NOMO-1 treated with DMSO at 0.1 percent for 48 hours (cell line): ENCODE measurements at regions not wholly inside any gene's neighbourhood (a gene's known extent, or its start where the extent isn't known, plus 50 kb on each side); places are given as distances from the start of the nearest gene placed in this dataset.

Experiments used
- DNase-seq: peaks from one replicate; lab custom pipeline; 2025; ENCODE audit not compliant: unreplicated experiment; lab: John Stamatoyannopoulos, UW

DNA sequence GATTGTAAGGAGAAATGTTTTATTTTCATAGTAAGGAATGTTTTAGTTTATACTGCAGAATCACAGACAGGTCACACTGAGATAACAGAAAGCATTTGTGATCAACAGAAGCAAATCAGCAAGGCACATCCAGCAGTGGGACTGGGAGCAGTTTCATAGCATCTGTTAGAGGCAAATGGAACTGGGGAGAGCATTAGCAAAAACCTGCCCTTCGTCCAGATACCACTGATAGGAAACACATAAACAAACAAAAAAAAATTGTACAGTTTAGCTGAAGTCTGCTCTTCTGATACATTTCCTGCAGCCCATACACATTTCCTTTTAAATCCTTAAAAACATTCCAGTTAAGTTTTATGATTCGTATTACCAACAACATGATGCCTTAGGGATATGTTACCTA lies 374.3 kb downstream of the PCDH7 start:
- DNase-seq = no peak

DNA sequence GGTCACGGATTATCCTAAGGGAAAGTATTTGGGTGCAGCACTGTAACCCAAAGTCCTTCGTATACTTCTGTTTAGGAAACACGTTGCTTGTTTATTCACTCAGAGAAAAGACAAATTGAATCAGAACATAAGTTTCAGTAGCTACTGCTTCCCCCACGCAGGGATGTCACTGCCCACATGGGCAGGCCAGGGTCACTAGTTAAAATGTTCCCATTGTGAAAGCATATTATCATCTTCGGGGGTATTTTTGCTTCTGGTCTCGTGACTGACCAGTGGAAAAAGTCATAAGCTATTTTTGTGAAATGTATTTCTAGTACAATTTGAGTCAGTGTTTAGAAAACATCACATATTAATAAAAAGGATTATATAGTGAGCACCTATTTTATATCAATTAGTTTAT lies 377.8 kb downstream of the PCDH7 start:
- no peak for DNase-seq

DNA sequence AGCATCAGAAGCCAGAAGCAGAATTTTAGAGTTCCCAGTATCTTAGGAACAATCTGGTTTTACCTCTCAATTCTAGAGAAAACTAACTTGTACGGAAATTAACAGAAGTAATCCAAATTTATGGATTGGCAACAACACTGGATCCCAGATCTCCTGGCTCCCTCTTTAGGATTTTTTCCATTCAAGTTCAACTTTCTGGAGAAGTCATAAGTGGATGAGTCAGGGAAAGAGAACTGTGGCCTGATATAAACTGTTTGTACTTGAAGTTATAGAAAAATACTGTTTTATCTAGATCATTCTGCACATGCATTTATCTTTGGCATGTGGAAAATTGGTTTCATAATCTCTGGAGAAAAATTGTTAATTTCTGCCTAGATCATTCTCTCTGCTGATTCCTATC lies 380.4 kb downstream of the PCDH7 start:
- DNase-seq = no peak

DNA sequence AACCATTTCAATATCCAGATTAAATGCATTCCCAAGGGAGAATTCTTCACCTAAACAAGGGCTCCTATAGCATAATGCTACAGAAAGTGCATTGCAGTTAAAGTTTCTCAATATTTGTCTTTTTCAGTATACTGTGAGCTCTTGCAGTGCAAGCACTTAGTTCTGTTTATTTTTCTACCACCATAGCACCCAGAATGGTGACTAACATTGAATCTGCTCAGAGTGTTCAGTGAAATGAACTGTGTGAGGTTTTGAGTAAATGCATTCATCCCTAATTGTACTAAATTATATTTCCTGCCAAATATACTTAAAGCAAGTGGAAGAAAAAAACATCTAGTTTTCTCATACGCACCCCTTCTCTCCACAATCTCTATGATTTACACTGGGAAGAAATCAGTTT lies 383.9 kb downstream of the PCDH7 start:
- DNase-seq = no peak

DNA sequence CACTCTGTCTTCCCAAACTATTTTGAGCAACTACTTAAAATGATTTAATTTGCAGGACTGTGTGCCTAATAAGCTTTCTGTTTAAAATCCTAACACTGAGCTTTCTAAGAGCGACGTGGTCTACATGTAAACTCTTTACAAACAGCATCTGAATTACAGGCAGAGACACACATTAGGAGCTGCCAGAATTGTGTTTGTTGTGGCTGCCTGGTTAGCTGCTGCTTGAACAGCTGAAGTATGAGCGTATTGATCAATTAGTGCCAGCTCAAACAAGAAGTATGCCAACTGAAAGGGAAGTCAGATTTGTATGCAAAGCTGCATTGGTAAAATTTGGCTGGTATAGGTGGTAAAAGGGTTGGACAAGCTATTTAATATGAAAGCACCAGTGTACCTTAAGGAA lies 384.4 kb downstream of the PCDH7 start:
- no peak for DNase-seq

DNA sequence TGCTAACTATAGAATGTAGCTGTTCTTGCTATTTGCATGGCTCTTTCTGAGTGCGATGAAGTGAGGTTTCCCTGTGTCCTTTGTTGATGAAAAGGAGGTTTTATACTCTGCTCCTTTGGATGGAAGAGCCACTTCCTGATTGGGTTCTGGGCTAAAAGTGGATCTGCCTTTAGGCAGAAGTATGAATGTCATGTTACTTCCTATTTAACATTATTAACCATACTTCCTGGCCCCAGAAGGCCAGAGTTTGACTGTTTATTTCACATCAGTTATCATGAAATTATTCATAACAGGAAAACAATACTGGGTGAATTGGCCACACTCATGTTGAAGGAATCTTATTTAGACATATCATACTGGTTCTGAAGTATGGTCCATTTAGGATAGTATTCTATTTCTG lies 386.2 kb downstream of the PCDH7 start:
- DNase-seq = no peak

DNA sequence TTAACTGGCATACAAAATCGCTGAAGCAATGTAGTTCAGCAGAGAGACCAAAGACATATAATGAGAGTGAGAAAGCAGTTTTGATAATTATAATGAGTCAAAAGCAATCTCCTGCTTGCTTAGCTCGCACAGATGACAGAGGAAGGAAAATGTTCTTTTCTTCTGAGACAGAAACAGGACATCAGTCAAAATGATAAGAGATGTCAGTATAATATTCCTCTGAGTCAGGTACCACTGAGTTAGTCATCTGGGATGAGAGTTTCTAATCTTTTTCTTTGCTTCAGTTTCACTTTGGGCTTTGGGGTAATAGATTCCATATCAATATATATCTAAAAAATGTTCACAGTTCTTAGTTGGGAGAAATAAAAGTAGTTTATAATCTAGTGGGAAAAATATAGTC lies 387.2 kb downstream of the PCDH7 start:
- DNase-seq = no peak

DNA sequence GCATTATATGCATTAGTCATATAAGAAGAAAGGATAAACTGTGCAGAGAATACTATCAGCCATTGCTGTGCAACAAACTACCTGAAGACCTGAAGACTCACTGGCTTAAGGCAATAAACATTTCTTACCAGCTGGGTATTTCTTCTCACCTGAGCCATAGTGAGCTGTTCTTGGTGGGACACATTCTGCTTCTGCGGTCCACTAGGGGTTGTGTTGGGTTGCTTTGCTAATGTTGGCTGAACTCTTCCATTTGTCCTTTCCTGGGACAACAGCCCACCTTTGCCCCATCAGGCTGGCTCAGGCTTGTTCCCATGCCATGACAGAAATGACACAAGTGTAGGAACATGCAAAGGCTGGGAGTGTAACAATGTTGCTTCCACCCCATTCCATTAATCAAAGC lies 388.6 kb downstream of the PCDH7 start:
- no peak for DNase-seq

DNA sequence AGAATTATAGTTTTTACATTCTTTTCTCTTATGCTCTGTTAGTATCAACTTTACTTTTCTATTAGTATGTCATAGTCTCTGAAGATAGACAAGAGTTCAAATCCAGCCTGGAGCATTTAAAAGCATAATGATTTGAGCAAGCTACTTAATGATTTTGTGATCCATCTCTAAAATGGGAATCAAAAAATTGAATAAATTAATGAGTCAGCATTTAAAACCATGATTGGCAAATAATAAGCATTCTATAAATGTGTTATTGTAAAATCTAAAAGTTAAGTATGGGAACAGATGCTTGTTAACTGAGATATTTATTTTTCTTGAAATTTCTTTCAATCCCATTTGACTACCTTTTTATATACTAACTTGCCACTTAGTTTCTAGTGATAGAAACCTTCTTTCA lies 391.6 kb downstream of the PCDH7 start:
- DNase-seq = no peak

DNA sequence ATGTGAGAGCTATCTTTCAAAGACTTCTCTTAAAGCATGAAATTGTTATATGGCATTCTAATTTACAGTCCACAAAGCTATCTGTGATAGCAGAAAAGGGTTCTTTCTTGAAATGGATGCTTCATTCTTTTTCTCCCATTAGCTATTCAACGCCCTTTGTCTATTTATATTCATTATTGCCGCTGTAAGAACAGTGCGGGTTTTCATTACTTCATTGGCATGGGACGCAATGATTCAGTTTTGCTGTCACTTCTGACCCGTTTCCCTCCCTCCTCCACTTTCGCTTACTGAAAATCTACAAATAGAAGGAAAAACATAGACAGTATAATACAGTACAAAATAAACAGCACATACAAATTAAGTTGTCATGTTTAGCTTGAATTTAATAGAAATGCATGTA lies 394.6 kb downstream of the PCDH7 start:
- DNase-seq = no peak

DNA sequence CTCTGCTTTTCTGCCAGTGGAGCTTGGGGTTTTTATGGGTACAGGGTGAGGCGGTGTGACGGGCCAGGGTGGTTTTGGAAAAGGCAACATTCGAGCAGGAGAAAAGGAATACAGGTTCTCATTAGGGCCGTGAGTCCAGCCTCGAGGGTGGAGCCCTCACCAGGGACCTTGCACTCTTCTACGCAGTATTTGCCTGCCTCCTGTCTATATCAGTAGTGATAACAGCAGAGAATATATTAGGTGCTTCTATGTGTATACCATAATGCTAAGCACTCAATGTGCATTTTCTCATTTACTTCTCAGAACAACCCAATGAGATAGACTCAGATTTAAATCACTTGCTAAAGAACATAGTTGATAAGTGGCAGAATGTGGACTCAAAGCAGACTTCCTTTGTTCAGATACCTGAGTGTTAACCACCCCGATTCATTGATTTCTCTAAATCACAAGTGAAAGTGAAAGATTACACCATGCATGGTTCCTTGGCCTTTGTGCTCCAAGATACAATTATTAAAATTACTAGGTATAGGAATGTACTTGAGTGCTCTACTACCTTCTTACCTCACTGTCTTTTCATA lies 403.9 kb downstream of the PCDH7 start:
- DNase-seq = no peak

DNA sequence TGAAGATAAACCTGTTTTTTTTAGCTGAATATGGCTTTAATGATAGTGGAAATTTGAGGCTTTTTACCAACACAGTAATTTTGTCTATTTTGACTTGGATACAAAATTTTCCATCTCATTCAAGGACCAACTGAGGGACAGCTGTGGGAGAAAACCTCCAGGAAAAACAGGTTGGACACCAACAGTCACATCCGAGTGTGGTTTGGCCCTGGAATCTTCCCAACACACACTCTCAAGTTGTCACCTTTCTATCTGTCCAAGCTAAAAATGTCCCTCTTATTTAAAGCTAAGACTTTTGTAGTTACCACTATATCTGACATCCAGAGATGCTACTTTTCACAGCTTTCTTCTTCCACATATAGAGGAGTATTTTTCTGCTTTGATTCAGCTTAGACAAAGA lies 404.9 kb downstream of the PCDH7 start:
- DNase-seq = no peak

DNA sequence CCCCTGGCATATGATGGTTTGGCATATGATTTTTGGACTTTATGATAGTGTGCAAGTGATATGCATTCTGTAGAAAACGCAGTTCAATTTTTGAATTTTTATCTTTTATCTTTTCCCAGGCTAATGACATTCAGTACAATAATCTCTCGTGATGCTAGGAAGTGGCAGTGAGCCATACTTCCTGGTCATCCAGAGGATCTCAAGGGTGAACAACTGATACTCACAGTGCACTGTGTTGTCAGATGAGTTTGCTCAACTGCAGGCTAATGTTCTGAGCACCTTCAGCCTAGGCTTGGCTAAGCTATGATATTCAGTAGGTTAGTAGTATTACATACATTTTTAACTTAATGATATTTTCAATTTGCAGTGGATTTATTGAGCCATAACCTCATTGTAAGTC lies 405.3 kb downstream of the PCDH7 start:
- DNase-seq = no peak

DNA sequence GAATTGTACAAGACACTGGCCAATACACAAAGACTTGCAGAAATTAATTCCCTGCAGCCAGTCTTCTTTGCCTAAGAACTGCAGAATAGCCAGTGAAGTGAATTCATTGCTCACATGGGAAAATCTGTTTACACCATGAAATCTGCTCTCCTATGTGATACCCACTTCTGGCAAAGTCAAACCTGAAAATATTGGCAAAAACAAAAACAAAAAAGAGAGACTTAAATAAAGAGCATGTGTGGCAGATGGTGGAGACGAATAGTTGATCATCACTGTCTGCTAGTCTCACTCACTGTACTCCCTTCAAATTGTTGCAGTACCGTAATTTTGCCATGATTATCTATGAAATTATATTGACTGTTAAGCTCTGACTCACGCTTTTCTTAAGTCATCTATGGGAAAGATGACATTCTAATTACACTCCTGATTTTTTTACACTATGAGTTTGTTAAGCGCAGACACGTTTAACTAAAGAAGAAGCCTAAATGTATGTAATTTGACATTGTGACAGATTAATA lies 406.8 kb downstream of the PCDH7 start:
- DNase-seq = no peak

DNA sequence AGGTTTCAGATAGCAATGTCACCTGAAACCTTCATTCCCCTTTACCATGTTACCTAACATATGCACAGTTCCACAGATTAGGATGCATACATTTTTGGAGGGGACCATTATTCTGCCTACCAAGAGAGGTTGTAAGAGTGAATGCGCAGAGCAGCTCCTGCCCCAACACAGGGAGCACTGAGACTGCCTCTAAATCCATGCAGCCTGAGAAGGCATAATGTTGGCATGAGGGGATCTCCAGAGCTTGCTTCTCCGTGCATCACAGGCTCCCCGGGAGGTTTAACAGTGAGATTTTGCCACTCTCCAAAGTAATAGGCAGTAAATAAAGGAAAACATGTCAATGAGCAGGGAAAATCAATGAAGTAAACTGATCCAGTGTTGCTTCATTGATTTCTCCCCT lies 410.8 kb downstream of the PCDH7 start:
- no peak for DNase-seq

DNA sequence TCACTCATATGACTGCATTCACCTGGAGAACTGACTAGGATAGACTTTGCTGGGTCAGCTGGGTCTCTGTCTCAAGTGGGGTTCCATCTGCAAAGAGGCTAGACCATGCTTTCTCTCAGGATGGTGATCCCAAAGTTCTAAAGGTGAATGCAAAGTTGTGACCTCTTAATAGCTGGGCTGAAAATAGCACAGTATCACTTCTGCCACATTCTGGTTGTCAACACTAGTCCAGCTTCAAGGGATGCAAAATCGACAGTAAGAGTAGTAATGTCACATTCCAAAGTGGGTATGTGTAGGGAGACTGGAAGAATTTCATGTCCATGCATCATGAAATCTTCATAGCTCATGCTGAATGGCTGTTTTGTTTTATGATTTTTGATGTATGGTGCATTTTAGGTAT lies 414.6 kb downstream of the PCDH7 start:
- no peak for DNase-seq

DNA sequence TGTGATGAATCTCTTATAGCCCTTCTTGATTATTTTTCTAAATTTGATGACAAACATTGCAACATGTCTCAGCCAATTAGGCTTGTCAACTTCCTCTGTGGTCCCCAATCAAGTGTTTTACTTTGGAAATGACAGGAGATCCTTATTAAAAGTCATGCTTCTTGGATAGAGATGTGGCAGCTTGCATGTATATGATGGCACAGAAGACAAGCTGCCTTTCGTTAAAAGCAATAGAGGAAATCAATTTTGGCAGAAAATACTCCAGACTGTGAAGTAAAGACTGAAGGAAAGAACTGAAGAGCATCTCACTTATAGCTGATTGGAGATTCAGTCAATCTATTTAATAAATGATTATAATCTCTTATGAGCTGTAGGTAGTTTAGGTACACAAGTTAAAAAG lies 419.6 kb downstream of the PCDH7 start:
- DNase-seq = no peak

DNA sequence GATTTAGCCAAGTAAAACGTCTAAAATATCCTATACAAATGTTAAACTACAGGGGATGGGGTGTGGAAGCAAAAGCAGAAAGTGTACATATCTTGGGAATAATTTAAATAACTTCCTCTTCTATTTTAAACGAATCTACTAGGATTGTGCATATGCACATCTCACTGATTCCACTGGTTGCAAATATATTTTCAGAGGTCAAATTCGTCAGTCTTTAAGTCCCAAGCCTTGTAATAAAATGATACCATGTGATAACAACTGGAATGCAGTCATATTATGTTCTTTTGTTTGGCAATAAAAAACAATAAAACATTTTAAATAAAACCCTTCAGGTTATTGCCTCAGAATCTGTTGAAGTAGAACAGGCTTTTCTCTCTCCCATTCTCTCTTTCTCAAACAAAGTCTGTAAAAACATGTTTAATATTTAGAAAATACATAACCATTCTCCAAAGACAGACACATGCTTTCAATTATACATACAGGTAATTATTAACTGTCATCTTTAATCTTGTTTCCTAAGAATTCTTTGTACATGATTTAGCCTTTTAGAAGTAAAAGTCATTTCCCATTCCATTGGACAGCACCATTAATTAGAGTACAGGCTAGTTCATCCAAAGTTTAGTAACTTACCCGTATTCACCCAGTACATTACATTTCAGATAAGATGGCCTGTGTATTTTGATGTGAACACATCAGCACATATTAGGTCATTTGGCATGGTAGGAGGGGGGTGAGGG lies 421.1 kb downstream of the PCDH7 start:
- DNase-seq = no peak

DNA sequence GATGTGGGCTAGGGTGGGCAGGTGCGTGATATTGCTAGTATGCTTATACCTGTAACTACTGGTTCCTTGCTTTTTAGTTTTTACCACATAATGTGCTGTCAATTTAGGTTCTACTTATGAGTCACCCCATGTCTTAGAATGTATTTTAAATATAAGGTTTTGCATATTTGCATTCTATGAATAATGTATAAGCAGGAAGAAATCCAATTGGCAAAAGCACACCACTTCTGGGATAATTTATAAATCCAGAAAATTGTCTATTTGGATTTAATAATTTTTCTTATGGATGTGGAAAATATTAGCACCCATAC lies 421.6 kb downstream of the PCDH7 start:
- DNase-seq = no peak

DNA sequence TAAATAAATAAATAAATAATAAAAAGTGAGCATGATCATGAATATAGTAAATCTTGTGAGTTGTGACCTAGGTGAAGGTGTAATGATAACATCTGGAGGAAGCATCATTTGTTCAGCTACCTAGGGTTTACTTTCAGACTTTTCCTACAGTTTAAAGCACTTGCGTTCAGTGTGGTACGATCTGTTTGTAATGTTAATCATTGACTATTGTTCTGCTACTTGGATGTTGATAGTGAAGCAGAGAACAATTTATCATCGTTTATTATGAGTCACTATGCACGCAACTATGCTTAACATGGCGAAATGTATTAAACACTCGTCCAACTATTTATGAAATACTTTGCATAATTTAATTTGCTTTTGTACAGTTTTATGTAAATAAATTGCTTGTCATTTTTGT lies 426.2 kb downstream of the PCDH7 start:
- DNase-seq = no peak

DNA sequence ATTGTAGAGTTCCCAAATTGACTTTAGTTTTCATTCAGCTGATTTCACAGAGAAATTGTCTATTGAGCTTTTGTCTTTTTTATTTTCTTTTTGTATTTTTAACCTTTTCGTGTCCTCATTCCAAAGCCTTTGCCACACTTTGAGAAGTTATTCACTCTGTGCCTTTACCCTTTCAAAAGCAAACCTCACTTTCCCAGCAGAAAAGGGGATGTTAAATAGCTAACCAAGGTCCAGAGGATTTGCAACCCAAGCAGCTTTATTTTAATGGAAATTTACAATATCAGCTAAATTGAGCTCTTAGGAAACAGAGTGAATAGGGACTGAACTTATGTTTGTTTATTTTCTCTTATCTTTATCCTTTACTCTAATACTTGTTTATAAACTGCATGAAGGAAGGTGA lies 428.8 kb downstream of the PCDH7 start:
- no peak for DNase-seq

DNA sequence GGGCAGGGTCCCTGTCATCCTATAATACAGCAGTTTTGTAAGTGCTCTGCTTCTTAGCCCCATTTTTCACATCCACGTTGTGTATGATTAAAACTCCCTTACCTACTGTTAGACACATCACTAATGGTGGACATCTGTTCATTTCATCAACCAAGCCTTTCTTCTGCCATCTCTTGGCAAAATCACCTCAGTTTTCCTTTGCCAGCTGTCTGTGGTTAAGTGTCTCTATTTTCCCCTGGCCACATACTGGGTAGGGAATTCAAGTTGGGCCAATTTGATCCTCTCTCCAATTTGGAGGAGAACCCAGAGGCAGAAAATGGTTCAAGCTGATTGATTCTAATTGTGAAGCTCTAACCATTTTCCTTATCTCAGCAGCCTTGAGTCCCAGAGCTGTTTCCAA lies 436.1 kb downstream of the PCDH7 start:
- no peak for DNase-seq

DNA sequence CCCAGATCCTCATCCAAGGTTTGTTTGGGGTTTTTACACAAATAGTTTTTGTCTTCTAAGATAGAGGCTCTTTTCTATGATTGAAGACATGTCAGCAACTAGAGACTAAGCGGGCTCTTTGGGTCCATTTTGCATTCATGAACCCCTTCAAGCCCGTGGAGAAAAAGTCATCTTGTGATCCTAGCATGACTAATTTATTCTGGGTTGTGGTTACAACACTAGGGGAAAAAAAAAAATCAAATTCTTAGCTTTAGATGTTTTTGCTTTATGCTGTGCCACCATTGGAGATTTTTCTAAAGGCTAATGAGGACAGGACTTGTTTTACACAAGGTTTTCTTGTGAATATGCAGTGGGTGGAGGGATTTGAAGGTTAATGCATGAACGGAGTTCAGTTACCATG lies 440.0 kb downstream of the PCDH7 start:
- no peak for DNase-seq
